Spleen (tissue), 7 donors: ENCODE measurements at regions not wholly inside any gene's neighbourhood (a gene's known extent, or its start where the extent isn't known, plus 50 kb on each side); places are given as distances from the start of the nearest gene placed in this dataset.

Source experiments
- CTCF ChIP-seq, 11 experiments: fragments of 200-600 bp in 7 of 11; fragments of 450-650 bp in 4 of 11; sonication (generic) in 4 of 11; IDR thresholded peaks in 8 of 11; conservative IDR thresholded peaks in 3 of 11; 1 replicate in 7 of 11; 2 replicates in 4 of 11; pipeline versions ENCODE4 v1.4.0 to v1.8.0; 2016 to 2021; ENCODE audit warnings: antibody characterized with exemption in 11 of 11, inconsistent platforms in 4 of 11, mild to moderate bottlenecking in 1 of 11
- POLR2A ChIP-seq, 3 donors: fragments of 450-650 bp; IDR thresholded peaks; one replicate each; pipeline ENCODE4 v1.5.1; 2017; ENCODE audit warnings: antibody characterized with exemption in 3 of 3, mild to moderate bottlenecking in 1 of 3
- POLR2AphosphoS5 ChIP-seq, 3 donors: sonication (generic); formaldehyde crosslinking; IDR thresholded peaks; one replicate each; pipeline ENCODE4 v1.5.1; 2017; ENCODE audit warnings: antibody characterized with exemption in 3 of 3
- donor health status: DM: no; HTN: no; CAD: no; lungs with moderate emphysema.
- donor health status: DM: no; HTN: no; CAD: no.
- donor health status: DM: no; HTN: no; CAD: no.

- TF ChIP-seq POLR2AphosphoS5 (IDR thresholded peaks at IDR 0.05), result no peak
- no peak for TF ChIP-seq CTCF (IDR thresholded peaks at IDR 0.05 in 8 of 11, conservative IDR thresholded peaks at IDR 0.05 in 3 of 11)
- no peak for TF ChIP-seq POLR2A (IDR thresholded peaks at IDR 0.05)
These were observed 225.8 kb upstream of the ALCAM start for GRCh38 chr3:105140899-105141367.
